Common myeloid progenitor, CD34-positive (primary cell): ENCODE measurements at regions not wholly inside any gene's neighbourhood (a gene's known extent, or its start where the extent isn't known, plus 50 kb on each side); places are given as distances from the start of the nearest gene placed in this dataset.
"Not testable (repeated sequence)": the region's sequence is repeated elsewhere in the genome, so short reads cannot be mapped to it uniquely, and the experiment has no call there.

Experiments
- CTCF ChIA-PET: fragments of 350-600 bp; sonication (Branson Sonifier 250); formaldehyde crosslinking; loops from one replicate; lab custom pipeline; 2021; ENCODE audit warnings: antibody characterized with exemption; lab: Charles Lee
- POLR2A ChIA-PET: fragments of 350-600 bp; sonication (Branson Sonifier 250); formaldehyde crosslinking; loops from one replicate; lab custom pipeline; 2021; ENCODE audit warnings: antibody characterized with exemption; lab: Charles Lee
- DNase-seq, 3 donors: peaks; one replicate each; pipeline versions ENCODE4 v3.0.0 to v3.0.0-alpha.2; 2013
- H3K27ac ChIP-seq, 2 experiments: 1 replicate in 1 of 2; 2 replicates in 1 of 2; pipeline ENCODE4 v1.7.0; 2013; ENCODE audit warnings: inconsistent platforms in 2 of 2, low read length in 2 of 2, mild to moderate bottlenecking in 2 of 2, low read depth in 1 of 2, moderate library complexity in 1 of 2; ENCODE audit not compliant: severe bottlenecking in 2 of 2, insufficient read depth in 1 of 2, poor library complexity in 1 of 2
- H3K27me3 ChIP-seq, 5 experiments: replicated peaks in 2 of 5; 1 replicate in 3 of 5; 2 replicates in 2 of 5; pipeline versions ENCODE4 v1.6.1 to v1.7.0; 2013; ENCODE audit warnings: low read length in 4 of 5, mild to moderate bottlenecking in 2 of 5, moderate library complexity in 2 of 5, inconsistent platforms in 1 of 5; ENCODE audit not compliant: insufficient read depth in 5 of 5, control insufficient read depth in 4 of 5
- H3K36me3 ChIP-seq, 4 experiments: 1 replicate in 2 of 4; 2 replicates in 2 of 4; pipeline versions ENCODE4 v1.6.1 to v1.7.0; 2013; ENCODE audit warnings: low read length in 3 of 4, control low read depth in 1 of 4, mild to moderate bottlenecking in 1 of 4; ENCODE audit not compliant: control insufficient read depth in 4 of 4, insufficient read depth in 4 of 4
- H3K4me1 ChIP-seq, 4 experiments: 1 replicate in 3 of 4; 2 replicates in 1 of 4; pipeline versions ENCODE4 v1.6.1 to v1.7.1; 2013; ENCODE audit warnings: low read length in 3 of 4, mild to moderate bottlenecking in 3 of 4, control low read depth in 1 of 4, inconsistent platforms in 1 of 4, moderate library complexity in 1 of 4; ENCODE audit not compliant: control insufficient read depth in 4 of 4, insufficient read depth in 4 of 4; ENCODE audit errors: control extremely low read depth in 1 of 4
- H3K4me3 ChIP-seq, 7 experiments: 1 replicate in 4 of 7; 2 replicates in 3 of 7; pipeline versions ENCODE4 v1.5.1 to v1.7.0; 2013; ENCODE audit warnings: mild to moderate bottlenecking in 7 of 7, low read length in 6 of 7, moderate library complexity in 6 of 7, inconsistent platforms in 2 of 7, low read depth in 2 of 7, control low read depth in 1 of 7; ENCODE audit not compliant: insufficient read depth in 4 of 7, control insufficient read depth in 1 of 7; ENCODE audit errors: extremely low read depth in 1 of 7
- H3K9me3 ChIP-seq, 5 experiments: 1 replicate in 4 of 5; 2 replicates in 1 of 5; pipeline versions ENCODE4 v1.6.1 to v1.7.1; 2013; ENCODE audit warnings: low read length in 4 of 5, mild to moderate bottlenecking in 2 of 5, inconsistent platforms in 1 of 5, low read depth in 1 of 5, moderate library complexity in 1 of 5; ENCODE audit not compliant: control insufficient read depth in 4 of 5, insufficient read depth in 2 of 5; ENCODE audit errors: control extremely low read depth in 1 of 5
- WGBS: methylation state at CpG from one replicate; pipeline ENCODE4 v1.1.5; 2013; ENCODE audit not compliant: insufficient coverage; 5-methylcytosine and 5-hydroxymethylcytosine counted together

- Histone ChIP-seq H3K9me3 (peaks cover 0 to 5% (median 0%) of the 10 kb centered on the region in 5 experiments), H3K27ac (no peak overlapping the region), H3K4me1 (no peaks in the 10 kb centered on the region), H3K27me3 (no peaks in the 10 kb centered on the region), H3K4me3 (no peak overlapping the region), H3K36me3 (no peaks in the 10 kb centered on the region)
- WGBS = 50% methylated on average over 3 of the region's 4 CpGs
- no peak for DNase-seq
- CTCF ChIA-PET = no interaction called here
- POLR2A ChIA-PET = no interaction called here
Measured at GRCh38 chr10:38209332-38209731, 115.2 kb downstream of the ZNF37A start.

DNA sequence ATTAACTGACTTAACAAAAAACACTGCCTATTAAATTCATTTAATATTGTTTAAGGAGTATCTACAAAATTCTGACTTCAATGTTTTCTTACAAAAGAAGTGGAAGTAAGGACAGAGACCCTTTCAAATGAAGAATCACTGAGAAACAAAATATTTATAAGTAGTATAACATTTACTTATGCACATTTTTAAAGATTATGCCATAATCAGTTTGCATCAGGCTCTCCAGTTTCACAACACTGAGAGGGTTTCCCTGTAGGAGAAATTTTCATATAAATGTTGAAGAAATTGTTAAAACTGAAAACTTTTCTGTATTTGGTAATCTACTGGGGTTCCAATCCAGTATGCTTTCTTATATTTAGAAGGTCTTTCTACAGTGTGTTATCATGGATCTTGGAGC lies 115.6 kb downstream of the ZNF37A start:
- H3K9me3 ChIP-seq, CTCF ChIA-PET, DNase-seq, H3K4me1 ChIP-seq, H3K27me3 ChIP-seq, H3K4me3 ChIP-seq, POLR2A ChIA-PET, H3K27ac ChIP-seq, H3K36me3 ChIP-seq: not testable (repeated sequence)

DNA sequence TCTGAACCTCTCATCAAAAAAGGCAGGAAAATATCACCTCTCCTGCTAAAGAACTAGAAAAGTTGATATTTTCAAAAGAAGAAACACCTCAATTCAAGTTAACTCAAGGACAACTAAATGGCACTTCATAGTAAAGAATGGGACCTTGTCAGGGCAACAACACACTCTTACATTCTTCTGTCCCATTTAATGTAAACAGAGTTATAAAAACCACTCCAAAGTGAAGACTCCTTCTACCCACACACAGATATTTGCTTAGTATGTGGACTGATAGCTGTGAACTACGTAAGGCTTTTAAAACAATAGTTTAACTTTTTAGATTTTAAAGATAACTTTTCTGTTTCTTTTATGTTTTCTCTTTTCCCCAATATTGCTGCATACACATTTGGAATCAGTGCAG lies 118.3 kb downstream of the ZNF37A start:
- no peak for DNase-seq
- ChIA-PET CTCF (interaction anchor here (0.7 kb wide), 1 partner anchor 16 kb away, joined by 5 read pairs; no protein-coding TSS in a partner anchor), POLR2A (no interaction called here)
- Histone ChIP-seq H3K4me1 (no peaks in the 10 kb centered on the region), H3K9me3 (peaks cover 0 to 3% (median 0%) of the 10 kb centered on the region in 5 experiments), H3K36me3 (no peaks in the 10 kb centered on the region), H3K27ac (no peak overlapping the region), H3K27me3 (no peaks in the 10 kb centered on the region), H3K4me3 (no peak overlapping the region)
- WGBS = no CpG with 5 or more reads among the region's 1 CpG

DNA sequence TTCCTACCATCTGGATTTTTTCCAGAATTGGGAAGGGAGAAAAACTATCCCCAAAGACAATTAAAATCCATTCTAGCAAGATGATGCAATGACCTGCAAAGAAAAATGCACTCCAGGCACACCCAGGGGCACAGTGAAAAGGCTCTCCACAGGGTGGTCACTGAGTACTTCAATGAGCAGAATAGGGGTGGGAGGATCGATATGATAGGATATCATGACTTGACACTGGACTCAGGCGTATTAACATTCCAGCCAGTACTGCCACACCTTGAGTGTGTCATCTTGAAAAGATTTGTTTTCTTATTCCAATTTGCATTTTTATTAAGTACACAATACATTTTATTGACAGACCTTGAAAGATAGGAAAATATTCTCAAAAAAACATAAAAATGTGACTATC lies 132.2 kb downstream of the ZNF37A start:
- Histone ChIP-seq H3K4me3 (no peak overlapping the region), H3K27me3 (no peaks in the 10 kb centered on the region), H3K27ac (no peak overlapping the region), H3K36me3 (no peaks in the 10 kb centered on the region), H3K4me1 (no peaks in the 10 kb centered on the region), H3K9me3 (no peaks in the 10 kb centered on the region)
- ChIA-PET CTCF (no interaction called here), POLR2A (no interaction called here)
- WGBS = no CpG with 5 or more reads among the region's 2 CpGs
- no peak for DNase-seq

GRCh38 chr10:38228394-38228793 lies 134.3 kb downstream of the ZNF37A start:
- CTCF ChIA-PET = interaction anchor here (0.7 kb wide), 1 partner anchor 89 kb away, joined by 3 read pairs; no protein-coding TSS in a partner anchor
- no peaks in the 10 kb centered on the region for H3K36me3 ChIP-seq
- WGBS = no CpG with 5 or more reads among the region's 2 CpGs
- no peaks in the 10 kb centered on the region for H3K4me1 ChIP-seq
- H3K4me3 ChIP-seq = no peak overlapping the region
- no peak overlapping the region for H3K27ac ChIP-seq
- H3K27me3 ChIP-seq = no peaks in the 10 kb centered on the region
- H3K9me3 ChIP-seq = no peaks in the 10 kb centered on the region
- DNase-seq = no peak
- POLR2A ChIA-PET = no interaction called here

DNA sequence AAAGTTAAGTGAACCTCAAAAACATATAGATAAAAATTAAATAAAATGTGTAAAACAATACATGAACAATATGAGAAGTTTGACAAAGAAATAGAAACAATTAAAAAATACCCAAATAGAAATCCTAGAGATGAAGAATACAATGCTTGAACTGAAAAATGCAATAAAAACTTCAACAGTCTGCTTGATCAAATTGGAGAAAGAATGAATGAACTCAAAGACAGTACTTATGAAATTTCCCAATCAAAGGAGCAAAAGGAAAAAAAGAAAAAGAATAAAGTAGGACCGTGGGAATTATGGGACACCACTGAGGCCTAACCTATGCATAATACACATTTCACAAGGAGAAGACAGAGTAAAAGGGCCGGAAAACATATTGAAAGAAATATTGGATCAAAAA lies 144.3 kb downstream of the ZNF37A start:
- H3K9me3 ChIP-seq, POLR2A ChIA-PET, H3K36me3 ChIP-seq, H3K4me1 ChIP-seq, DNase-seq, H3K27me3 ChIP-seq, CTCF ChIA-PET, H3K4me3 ChIP-seq, H3K27ac ChIP-seq: not testable (repeated sequence)
- WGBS = no CpG with 5 or more reads among the region's 2 CpGs

DNA sequence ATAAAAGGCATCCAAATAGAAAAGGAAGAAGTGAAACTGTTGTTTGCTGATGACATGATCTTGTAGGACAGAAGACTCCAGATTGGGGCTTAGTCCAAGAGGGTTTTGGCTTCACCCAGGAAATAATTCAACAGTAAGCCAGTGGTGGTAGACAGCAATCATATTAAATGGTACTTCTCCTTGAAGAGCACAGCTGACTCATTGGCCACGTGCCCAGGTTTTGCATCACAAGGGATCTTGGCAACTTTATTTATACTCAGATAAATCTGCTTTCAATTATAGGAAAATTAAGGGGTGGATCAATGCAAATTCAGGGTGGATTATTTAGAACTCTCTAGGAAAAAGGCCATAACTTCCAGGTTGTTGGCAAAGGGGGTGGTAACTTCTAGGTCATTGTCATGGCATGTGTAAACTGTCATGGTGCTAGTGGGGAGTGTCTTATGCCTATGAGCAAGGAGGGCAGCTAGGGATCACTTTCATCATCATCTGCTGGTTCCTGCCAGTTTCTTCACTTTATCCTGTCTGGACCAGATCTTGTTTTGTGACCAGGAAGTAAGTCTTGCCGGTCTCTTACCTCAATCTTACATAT lies 148.0 kb downstream of the ZNF37A start:
- CTCF ChIA-PET, H3K27ac ChIP-seq, H3K27me3 ChIP-seq, DNase-seq, H3K4me1 ChIP-seq, H3K9me3 ChIP-seq, H3K36me3 ChIP-seq, POLR2A ChIA-PET, H3K4me3 ChIP-seq: not testable (repeated sequence)
- no CpG with 5 or more reads among the region's 2 CpGs for WGBS
